HEK293 (cell line): ENCODE measurements at regions not wholly inside any gene's neighbourhood (a gene's known extent, or its start where the extent isn't known, plus 50 kb on each side); places are given as distances from the start of the nearest gene placed in this dataset.

ENCODE experiments used
- TCF7L2 ChIP-seq: IDR thresholded peaks from 2 replicates; pipeline ENCODE4 v1.6.1; 2011; ENCODE audit warnings: low read depth, mild to moderate bottlenecking, inconsistent platforms, low read length, moderate library complexity, borderline replicate concordance
- ZFP37 ChIP-seq: fragments of 450-650 bp; formaldehyde crosslinking; IDR thresholded peaks from 2 replicates; pipeline ENCODE4 v1.5.1; 2016; ENCODE audit warnings: missing biosample characterization, missing genetic modification characterization
- ZNF132 ChIP-seq: fragments of 450-650 bp; formaldehyde crosslinking; IDR thresholded peaks from 2 replicates; pipeline ENCODE4 v1.5.1; 2017; ENCODE audit warnings: missing biosample characterization, missing genetic modification characterization, borderline replicate concordance
- ZNF169 ChIP-seq: fragments of 450-650 bp; formaldehyde crosslinking; IDR thresholded peaks from 2 replicates; pipeline ENCODE4 v1.5.1; 2016; ENCODE audit warnings: missing biosample characterization, missing genetic modification characterization
- ZNF23 ChIP-seq: fragments of 450-650 bp; formaldehyde crosslinking; IDR thresholded peaks from 2 replicates; pipeline ENCODE4 v1.5.1; 2016; ENCODE audit warnings: missing biosample characterization, missing genetic modification characterization, borderline replicate concordance
- ZNF274 ChIP-seq, 2 experiments: fragments of 200-500 bp in 1 of 2; fragments of 450-650 bp in 1 of 2; sonication (Bioruptor generic) in 1 of 2; formaldehyde crosslinking in 1 of 2; IDR thresholded peaks; 2 replicates each; pipeline versions ENCODE4 v1.5.1 to v1.6.1; 2014 to 2016; ENCODE audit warnings: borderline replicate concordance in 1 of 2, inconsistent platforms in 1 of 2, low read length in 1 of 2, missing biosample characterization in 1 of 2, missing genetic modification characterization in 1 of 2
- ZNF416 ChIP-seq: fragments of 450-650 bp; formaldehyde crosslinking; IDR thresholded peaks from 2 replicates; pipeline ENCODE4 v1.5.1; 2016; ENCODE audit warnings: missing biosample characterization, missing genetic modification characterization
- ZNF670 ChIP-seq: fragments of 450-650 bp; formaldehyde crosslinking; IDR thresholded peaks from 2 replicates; pipeline ENCODE4 v1.5.1; 2016; ENCODE audit warnings: missing biosample characterization, missing genetic modification characterization, low read depth
- TF ChIP-seq, protein P1 (sequence below): fragments of 450-650 bp; formaldehyde crosslinking; IDR thresholded peaks from 2 replicates; pipeline ENCODE4 v1.5.1; 2016; ENCODE audit warnings: missing biosample characterization, missing genetic modification characterization
- TF ChIP-seq, protein P2 (sequence below): fragments of 450-650 bp; formaldehyde crosslinking; conservative IDR thresholded peaks from 2 replicates; pipeline ENCODE4 v1.5.1; 2016; ENCODE audit warnings: low read depth, missing biosample characterization, missing genetic modification characterization
- TF ChIP-seq, protein P3 (sequence below): IDR thresholded peaks from 2 replicates; pipeline ENCODE4 v1.6.1; 2011; ENCODE audit warnings: mild to moderate bottlenecking, low read depth, low read length, borderline replicate concordance
- TF ChIP-seq, protein P4 (sequence below): fragments of 450-650 bp; formaldehyde crosslinking; IDR thresholded peaks from 2 replicates; pipeline ENCODE4 v1.5.1; 2016; ENCODE audit warnings: missing biosample characterization, missing genetic modification characterization

DNA sequence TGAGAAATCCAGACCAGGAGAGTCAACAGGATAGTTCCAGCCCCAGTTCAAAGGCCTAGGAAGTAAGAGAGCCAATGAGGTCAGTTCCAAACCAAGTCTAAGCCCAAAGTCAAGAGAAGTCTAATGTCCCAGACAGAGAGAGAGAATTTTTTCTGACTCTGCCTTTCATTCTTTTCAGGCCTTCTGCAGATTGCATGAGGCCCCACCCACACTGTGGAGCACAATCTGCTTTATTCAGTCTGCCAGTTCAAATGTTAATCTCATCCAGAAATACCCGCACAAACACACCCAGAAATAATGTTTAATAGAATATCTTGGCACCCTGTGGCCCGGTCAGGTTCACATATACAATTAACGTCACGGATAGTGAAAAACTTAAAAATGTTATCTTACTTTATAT, 962.4 kb upstream of the SOX9 start:
- TF ChIP-seq ZFP37: no peak
- TF ChIP-seq, protein P1, sequence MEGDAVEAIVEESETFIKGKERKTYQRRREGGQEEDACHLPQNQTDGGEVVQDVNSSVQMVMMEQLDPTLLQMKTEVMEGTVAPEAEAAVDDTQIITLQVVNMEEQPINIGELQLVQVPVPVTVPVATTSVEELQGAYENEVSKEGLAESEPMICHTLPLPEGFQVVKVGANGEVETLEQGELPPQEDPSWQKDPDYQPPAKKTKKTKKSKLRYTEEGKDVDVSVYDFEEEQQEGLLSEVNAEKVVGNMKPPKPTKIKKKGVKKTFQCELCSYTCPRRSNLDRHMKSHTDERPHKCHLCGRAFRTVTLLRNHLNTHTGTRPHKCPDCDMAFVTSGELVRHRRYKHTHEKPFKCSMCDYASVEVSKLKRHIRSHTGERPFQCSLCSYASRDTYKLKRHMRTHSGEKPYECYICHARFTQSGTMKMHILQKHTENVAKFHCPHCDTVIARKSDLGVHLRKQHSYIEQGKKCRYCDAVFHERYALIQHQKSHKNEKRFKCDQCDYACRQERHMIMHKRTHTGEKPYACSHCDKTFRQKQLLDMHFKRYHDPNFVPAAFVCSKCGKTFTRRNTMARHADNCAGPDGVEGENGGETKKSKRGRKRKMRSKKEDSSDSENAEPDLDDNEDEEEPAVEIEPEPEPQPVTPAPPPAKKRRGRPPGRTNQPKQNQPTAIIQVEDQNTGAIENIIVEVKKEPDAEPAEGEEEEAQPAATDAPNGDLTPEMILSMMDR (tag by site-specific recombination): no peak
- TF ChIP-seq, protein P2, sequence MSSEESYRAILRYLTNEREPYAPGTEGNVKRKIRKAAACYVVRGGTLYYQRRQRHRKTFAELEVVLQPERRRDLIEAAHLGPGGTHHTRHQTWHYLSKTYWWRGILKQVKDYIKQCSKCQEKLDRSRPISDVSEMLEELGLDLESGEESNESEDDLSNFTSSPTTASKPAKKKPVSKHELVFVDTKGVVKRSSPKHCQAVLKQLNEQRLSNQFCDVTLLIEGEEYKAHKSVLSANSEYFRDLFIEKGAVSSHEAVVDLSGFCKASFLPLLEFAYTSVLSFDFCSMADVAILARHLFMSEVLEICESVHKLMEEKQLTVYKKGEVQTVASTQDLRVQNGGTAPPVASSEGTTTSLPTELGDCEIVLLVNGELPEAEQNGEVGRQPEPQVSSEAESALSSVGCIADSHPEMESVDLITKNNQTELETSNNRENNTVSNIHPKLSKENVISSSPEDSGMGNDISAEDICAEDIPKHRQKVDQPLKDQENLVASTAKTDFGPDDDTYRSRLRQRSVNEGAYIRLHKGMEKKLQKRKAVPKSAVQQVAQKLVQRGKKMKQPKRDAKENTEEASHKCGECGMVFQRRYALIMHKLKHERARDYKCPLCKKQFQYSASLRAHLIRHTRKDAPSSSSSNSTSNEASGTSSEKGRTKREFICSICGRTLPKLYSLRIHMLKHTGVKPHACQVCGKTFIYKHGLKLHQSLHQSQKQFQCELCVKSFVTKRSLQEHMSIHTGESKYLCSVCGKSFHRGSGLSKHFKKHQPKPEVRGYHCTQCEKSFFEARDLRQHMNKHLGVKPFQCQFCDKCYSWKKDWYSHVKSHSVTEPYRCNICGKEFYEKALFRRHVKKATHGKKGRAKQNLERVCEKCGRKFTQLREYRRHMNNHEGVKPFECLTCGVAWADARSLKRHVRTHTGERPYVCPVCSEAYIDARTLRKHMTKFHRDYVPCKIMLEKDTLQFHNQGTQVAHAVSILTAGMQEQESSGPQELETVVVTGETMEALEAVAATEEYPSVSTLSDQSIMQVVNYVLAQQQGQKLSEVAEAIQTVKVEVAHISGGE (tag by site-specific recombination): no peak
- TF ChIP-seq ZNF274 (IDR thresholded peaks at IDR 0.05; ENCODE audit: low read length): no peak
- no peak for TF ChIP-seq ZNF274 (tag by site-specific recombination; IDR thresholded peaks at IDR 0.05; ENCODE audit: borderline replicate concordance)
- TF ChIP-seq, protein P3, sequence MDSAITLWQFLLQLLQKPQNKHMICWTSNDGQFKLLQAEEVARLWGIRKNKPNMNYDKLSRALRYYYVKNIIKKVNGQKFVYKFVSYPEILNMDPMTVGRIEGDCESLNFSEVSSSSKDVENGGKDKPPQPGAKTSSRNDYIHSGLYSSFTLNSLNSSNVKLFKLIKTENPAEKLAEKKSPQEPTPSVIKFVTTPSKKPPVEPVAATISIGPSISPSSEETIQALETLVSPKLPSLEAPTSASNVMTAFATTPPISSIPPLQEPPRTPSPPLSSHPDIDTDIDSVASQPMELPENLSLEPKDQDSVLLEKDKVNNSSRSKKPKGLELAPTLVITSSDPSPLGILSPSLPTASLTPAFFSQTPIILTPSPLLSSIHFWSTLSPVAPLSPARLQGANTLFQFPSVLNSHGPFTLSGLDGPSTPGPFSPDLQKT: no peak
- TF ChIP-seq, protein P4, sequence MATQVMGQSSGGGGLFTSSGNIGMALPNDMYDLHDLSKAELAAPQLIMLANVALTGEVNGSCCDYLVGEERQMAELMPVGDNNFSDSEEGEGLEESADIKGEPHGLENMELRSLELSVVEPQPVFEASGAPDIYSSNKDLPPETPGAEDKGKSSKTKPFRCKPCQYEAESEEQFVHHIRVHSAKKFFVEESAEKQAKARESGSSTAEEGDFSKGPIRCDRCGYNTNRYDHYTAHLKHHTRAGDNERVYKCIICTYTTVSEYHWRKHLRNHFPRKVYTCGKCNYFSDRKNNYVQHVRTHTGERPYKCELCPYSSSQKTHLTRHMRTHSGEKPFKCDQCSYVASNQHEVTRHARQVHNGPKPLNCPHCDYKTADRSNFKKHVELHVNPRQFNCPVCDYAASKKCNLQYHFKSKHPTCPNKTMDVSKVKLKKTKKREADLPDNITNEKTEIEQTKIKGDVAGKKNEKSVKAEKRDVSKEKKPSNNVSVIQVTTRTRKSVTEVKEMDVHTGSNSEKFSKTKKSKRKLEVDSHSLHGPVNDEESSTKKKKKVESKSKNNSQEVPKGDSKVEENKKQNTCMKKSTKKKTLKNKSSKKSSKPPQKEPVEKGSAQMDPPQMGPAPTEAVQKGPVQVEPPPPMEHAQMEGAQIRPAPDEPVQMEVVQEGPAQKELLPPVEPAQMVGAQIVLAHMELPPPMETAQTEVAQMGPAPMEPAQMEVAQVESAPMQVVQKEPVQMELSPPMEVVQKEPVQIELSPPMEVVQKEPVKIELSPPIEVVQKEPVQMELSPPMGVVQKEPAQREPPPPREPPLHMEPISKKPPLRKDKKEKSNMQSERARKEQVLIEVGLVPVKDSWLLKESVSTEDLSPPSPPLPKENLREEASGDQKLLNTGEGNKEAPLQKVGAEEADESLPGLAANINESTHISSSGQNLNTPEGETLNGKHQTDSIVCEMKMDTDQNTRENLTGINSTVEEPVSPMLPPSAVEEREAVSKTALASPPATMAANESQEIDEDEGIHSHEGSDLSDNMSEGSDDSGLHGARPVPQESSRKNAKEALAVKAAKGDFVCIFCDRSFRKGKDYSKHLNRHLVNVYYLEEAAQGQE: no peak
- TF ChIP-seq ZNF132 (tag by site-specific recombination): no peak
- TF ChIP-seq ZNF416 (tag by site-specific recombination): no peak
- no peak for TF ChIP-seq ZNF670 (tag by site-specific recombination)
- no peak for TF ChIP-seq ZNF23
- no peak for TF ChIP-seq ZNF169 (tag by site-specific recombination)
- no peak for TF ChIP-seq TCF7L2
